NB4 (cell line): ENCODE measurements at regions not wholly inside any gene's neighbourhood (a gene's known extent, or its start where the extent isn't known, plus 50 kb on each side); places are given as distances from the start of the nearest gene placed in this dataset.

Experiments used
- MAX ChIP-seq: IDR thresholded peaks from 2 replicates; pipeline ENCODE4 v1.6.1; 2011; ENCODE audit warnings: low read depth, low read length
- MYC ChIP-seq: IDR thresholded peaks from 2 replicates; pipeline ENCODE4 v1.6.1; 2011; ENCODE audit warnings: low read depth, low read length
- POLR2A ChIP-seq: IDR thresholded peaks from 2 replicates; pipeline ENCODE4 v1.6.1; 2011; ENCODE audit warnings: mild to moderate bottlenecking; ENCODE audit not compliant: insufficient read length; ENCODE audit errors: extremely low read depth
- TF ChIP-seq, protein P1 (sequence below): IDR thresholded peaks from one replicate; pipeline ENCODE4 v1.5.1; 2012; ENCODE audit warnings: low read depth, low read length

DNA sequence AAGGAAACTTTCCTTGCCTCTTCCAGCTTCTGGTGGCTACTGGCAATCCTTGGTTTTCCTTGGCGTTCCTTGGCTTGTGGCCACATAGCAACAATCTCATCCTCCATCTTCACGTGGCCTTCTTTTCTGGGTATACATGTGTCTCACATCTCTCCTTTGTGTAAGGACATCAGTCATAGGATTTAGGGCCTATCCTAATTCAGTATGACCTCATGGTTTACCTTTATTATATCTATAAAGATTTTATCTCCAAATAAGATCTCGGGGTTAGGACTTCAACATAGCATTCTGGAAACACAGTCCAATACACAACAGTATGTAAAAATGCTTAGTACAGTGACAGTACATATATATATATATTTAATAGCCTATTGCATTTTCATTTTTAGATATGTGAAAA, 58.4 kb upstream of the LRIG3 start:
- no peak for TF ChIP-seq POLR2A
- TF ChIP-seq, protein P1, sequence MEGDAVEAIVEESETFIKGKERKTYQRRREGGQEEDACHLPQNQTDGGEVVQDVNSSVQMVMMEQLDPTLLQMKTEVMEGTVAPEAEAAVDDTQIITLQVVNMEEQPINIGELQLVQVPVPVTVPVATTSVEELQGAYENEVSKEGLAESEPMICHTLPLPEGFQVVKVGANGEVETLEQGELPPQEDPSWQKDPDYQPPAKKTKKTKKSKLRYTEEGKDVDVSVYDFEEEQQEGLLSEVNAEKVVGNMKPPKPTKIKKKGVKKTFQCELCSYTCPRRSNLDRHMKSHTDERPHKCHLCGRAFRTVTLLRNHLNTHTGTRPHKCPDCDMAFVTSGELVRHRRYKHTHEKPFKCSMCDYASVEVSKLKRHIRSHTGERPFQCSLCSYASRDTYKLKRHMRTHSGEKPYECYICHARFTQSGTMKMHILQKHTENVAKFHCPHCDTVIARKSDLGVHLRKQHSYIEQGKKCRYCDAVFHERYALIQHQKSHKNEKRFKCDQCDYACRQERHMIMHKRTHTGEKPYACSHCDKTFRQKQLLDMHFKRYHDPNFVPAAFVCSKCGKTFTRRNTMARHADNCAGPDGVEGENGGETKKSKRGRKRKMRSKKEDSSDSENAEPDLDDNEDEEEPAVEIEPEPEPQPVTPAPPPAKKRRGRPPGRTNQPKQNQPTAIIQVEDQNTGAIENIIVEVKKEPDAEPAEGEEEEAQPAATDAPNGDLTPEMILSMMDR = no peak
- no peak for TF ChIP-seq MAX
- TF ChIP-seq MYC = no peak
